K562 (cell line): ENCODE measurements at regions not wholly inside any gene's neighbourhood (a gene's known extent, or its start where the extent isn't known, plus 50 kb on each side); places are given as distances from the start of the nearest gene placed in this dataset.
A peak's percentile ranks its signal among the peaks of the same experiment; 100 is the strongest.

ENCODE experiments used
- CCNT2 ChIP-seq: IDR thresholded peaks from 2 replicates; pipeline ENCODE4 v1.6.1; 2011; ENCODE audit warnings: borderline replicate concordance, low read depth, mild to moderate bottlenecking, moderate library complexity, mixed read lengths, low read length; ENCODE audit not compliant: insufficient read length; ENCODE audit errors: extremely low read depth
- ELF4 ChIP-seq: fragments of 450-650 bp; formaldehyde crosslinking; IDR thresholded peaks from 2 replicates; pipeline ENCODE4 v1.4.0; 2022; ENCODE audit warnings: missing genetic modification characterization
- HNRNPK ChIP-seq: fragments of 200-400 bp; formaldehyde crosslinking; IDR thresholded peaks from one replicate; pipeline ENCODE4 v1.6.1; 2018; ENCODE audit warnings: mild to moderate bottlenecking, low read depth, low read length; ENCODE audit not compliant: poor library complexity, severe bottlenecking
- L3MBTL2 ChIP-seq: fragments of 450-650 bp; IDR thresholded peaks from 2 replicates; pipeline ENCODE4 v1.6.1; 2016; ENCODE audit warnings: mild to moderate bottlenecking, moderate library complexity
- MXI1 ChIP-seq: IDR thresholded peaks from 2 replicates; pipeline ENCODE4 v1.6.1; 2011; ENCODE audit warnings: low read depth, mild to moderate bottlenecking, improper control_type of control experiment, low read length
- NCOA2 ChIP-seq, 2 experiments: fragments of 450-650 bp; IDR thresholded peaks; 2 replicates each; pipeline ENCODE4 v1.6.1; 2018; ENCODE audit warnings: mild to moderate bottlenecking in 2 of 2, moderate library complexity in 1 of 2; ENCODE audit not compliant: partially characterized antibody in 2 of 2
- SAP30 ChIP-seq: fragments of 200-600 bp; sonication (generic); IDR thresholded peaks from 2 replicates; pipeline ENCODE4 v1.6.1; 2012; ENCODE audit warnings: borderline replicate concordance, low read depth, mild to moderate bottlenecking, moderate library complexity, low read length, control low read depth, inconsistent platforms; ENCODE audit not compliant: insufficient read depth, poor library complexity, severe bottlenecking
- SNIP1 ChIP-seq: fragments of 450-650 bp; IDR thresholded peaks from 2 replicates; pipeline ENCODE4 v1.7.1; 2017; ENCODE audit warnings: low read depth, mild to moderate bottlenecking
- ZFPM2 ChIP-seq: fragments of 250-450 bp; sonication (Bioruptor Pico); IDR thresholded peaks from 2 replicates; pipeline ENCODE4 v1.5.1; 2022; ENCODE audit warnings: mild to moderate bottlenecking
- TF ChIP-seq, protein P1 (sequence below): sonication (generic); formaldehyde crosslinking; IDR thresholded peaks from 2 replicates; pipeline ENCODE4 v1.8.1; 2023; ENCODE audit warnings: missing genetic modification reagents, mild to moderate bottlenecking, borderline replicate concordance
- TF ChIP-seq, protein P2 (sequence below), 2 experiments: fragments of 450-650 bp in 1 of 2; sonication (generic) in 1 of 2; formaldehyde crosslinking in 1 of 2; IDR thresholded peaks in 1 of 2; conservative IDR thresholded peaks in 1 of 2; 2 replicates each; pipeline versions ENCODE4 v1.6.1 to v1.8.1; 2016 to 2023; ENCODE audit warnings: mild to moderate bottlenecking in 2 of 2, moderate library complexity in 2 of 2, inconsistent platforms in 1 of 2, missing genetic modification reagents in 1 of 2
- TF ChIP-seq, protein P3 (sequence below): fragments of 450-650 bp; IDR thresholded peaks from 2 replicates; pipeline ENCODE4 v1.6.1; 2016; ENCODE audit warnings: low read depth

DNA sequence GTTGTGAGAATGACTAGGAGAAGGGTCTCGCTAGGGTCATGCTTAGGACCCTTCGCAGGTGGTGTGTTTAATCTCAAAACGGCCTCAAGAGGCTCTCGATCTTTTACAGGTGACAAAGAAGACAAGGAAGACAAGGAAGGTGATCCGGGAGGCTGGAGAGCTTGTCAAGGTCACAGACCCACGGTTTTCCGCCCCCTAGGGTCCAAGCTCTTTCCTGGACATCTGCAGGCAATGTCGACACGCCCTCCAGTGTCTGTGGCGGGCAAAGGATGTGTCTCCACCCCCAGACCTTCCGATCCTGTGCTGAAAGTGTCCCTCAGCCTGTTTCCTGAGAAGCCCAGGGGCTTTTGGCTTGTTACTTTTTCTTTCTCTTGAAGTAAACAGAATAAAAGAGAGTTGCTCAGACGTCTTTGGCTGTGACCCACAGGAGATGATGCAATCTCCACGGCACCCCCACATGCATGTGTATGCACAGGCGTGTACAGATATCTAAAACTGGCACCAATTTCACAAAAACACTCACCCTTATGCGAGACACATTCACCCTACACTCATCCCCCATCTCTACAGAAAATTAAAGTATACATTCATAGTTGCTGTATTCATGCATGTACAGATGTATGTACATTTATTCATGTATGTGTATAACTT, 108.8 kb downstream of the KLF13 start (continued):
- TF ChIP-seq ZFPM2 (no peak), CCNT2 (no peak), HNRNPK (no peak), SAP30 (no peak), ELF4 (CRISPR knock-in tag) (no peak), SNIP1 (no peak), NCOA2 (IDR thresholded peaks at IDR 0.05; ENCODE audit: partially characterized antibody in 2 of 2) (no peak), MXI1 (no peak), L3MBTL2 (peak; percentile 40; the same call in 1 of the 2 replicates)
- TF ChIP-seq, protein P1, sequence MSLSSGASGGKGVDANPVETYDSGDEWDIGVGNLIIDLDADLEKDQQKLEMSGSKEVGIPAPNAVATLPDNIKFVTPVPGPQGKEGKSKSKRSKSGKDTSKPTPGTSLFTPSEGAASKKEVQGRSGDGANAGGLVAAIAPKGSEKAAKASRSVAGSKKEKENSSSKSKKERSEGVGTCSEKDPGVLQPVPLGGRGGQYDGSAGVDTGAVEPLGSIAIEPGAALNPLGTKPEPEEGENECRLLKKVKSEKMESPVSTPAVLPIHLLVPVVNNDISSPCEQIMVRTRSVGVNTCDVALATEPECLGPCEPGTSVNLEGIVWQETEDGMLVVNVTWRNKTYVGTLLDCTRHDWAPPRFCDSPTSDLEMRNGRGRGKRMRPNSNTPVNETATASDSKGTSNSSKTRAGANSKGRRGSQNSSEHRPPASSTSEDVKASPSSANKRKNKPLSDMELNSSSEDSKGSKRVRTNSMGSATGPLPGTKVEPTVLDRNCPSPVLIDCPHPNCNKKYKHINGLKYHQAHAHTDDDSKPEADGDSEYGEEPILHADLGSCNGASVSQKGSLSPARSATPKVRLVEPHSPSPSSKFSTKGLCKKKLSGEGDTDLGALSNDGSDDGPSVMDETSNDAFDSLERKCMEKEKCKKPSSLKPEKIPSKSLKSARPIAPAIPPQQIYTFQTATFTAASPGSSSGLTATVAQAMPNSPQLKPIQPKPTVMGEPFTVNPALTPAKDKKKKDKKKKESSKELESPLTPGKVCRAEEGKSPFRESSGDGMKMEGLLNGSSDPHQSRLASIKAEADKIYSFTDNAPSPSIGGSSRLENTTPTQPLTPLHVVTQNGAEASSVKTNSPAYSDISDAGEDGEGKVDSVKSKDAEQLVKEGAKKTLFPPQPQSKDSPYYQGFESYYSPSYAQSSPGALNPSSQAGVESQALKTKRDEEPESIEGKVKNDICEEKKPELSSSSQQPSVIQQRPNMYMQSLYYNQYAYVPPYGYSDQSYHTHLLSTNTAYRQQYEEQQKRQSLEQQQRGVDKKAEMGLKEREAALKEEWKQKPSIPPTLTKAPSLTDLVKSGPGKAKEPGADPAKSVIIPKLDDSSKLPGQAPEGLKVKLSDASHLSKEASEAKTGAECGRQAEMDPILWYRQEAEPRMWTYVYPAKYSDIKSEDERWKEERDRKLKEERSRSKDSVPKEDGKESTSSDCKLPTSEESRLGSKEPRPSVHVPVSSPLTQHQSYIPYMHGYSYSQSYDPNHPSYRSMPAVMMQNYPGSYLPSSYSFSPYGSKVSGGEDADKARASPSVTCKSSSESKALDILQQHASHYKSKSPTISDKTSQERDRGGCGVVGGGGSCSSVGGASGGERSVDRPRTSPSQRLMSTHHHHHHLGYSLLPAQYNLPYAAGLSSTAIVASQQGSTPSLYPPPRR = no peak
- TF ChIP-seq, protein P2, sequence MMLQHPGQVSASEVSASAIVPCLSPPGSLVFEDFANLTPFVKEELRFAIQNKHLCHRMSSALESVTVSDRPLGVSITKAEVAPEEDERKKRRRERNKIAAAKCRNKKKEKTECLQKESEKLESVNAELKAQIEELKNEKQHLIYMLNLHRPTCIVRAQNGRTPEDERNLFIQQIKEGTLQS (IDR thresholded peaks at IDR 0.05) = peak; percentile 84
- TF ChIP-seq, protein P2 (CRISPR knock-in tag; conservative IDR thresholded peaks at IDR 0.05) = no peak
- TF ChIP-seq, protein P3, sequence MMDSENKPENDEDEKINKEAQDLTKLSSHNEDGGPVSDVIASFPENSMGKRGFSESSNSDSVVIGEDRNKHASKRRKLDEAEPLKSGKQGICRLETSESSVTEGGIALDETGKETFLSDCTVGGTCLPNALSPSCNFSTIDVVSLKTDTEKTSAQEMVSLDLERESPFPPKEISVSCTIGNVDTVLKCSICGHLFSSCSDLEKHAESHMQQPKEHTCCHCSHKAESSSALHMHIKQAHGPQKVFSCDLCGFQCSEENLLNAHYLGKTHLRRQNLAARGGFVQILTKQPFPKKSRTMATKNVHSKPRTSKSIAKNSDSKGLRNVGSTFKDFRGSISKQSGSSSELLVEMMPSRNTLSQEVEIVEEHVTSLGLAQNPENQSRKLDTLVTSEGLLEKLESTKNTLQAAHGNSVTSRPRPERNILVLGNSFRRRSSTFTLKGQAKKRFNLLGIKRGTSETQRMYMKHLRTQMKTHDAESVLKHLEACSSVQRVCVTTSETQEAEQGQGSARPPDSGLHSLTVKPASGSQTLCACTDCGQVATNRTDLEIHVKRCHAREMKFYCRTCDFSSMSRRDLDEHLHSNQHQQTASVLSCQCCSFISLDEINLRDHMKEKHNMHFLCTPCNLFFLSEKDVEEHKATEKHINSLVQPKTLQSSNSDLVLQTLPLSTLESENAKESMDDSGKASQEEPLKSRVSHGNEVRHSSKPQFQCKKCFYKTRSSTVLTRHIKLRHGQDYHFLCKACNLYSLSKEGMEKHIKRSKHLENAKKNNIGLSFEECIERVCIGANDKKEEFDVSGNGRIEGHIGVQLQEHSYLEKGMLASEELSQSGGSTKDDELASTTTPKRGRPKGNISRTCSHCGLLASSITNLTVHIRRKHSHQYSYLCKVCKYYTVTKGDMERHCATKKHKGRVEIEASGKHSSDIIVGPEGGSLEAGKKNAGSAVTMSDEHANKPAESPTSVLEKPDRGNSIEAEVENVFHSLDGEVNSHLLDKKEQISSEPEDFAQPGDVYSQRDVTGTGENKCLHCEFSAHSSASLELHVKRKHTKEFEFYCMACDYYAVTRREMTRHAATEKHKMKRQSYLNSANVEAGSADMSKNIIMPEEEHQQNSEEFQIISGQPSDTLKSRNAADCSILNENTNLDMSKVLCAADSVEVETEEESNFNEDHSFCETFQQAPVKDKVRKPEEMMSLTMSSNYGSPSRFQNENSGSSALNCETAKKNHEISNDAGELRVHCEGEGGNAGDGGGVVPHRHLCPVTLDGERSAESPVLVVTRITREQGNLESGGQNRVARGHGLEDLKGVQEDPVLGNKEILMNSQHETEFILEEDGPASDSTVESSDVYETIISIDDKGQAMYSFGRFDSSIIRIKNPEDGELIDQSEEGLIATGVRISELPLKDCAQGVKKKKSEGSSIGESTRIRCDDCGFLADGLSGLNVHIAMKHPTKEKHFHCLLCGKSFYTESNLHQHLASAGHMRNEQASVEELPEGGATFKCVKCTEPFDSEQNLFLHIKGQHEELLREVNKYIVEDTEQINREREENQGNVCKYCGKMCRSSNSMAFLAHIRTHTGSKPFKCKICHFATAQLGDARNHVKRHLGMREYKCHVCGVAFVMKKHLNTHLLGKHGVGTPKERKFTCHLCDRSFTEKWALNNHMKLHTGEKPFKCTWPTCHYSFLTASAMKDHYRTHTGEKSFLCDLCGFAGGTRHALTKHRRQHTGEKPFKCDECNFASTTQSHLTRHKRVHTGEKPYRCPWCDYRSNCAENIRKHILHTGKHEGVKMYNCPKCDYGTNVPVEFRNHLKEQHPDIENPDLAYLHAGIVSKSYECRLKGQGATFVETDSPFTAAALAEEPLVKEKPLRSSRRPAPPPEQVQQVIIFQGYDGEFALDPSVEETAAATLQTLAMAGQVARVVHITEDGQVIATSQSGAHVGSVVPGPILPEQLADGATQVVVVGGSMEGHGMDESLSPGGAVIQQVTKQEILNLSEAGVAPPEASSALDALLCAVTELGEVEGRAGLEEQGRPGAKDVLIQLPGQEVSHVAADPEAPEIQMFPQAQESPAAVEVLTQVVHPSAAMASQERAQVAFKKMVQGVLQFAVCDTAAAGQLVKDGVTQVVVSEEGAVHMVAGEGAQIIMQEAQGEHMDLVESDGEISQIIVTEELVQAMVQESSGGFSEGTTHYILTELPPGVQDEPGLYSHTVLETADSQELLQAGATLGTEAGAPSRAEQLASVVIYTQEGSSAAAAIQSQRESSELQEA = no peak
